ENCODE measurements at regions not wholly inside any gene's neighbourhood (a gene's known extent, or its start where the extent isn't known, plus 50 kb on each side); places are given as distances from the start of the nearest gene placed in this dataset.

DNA sequence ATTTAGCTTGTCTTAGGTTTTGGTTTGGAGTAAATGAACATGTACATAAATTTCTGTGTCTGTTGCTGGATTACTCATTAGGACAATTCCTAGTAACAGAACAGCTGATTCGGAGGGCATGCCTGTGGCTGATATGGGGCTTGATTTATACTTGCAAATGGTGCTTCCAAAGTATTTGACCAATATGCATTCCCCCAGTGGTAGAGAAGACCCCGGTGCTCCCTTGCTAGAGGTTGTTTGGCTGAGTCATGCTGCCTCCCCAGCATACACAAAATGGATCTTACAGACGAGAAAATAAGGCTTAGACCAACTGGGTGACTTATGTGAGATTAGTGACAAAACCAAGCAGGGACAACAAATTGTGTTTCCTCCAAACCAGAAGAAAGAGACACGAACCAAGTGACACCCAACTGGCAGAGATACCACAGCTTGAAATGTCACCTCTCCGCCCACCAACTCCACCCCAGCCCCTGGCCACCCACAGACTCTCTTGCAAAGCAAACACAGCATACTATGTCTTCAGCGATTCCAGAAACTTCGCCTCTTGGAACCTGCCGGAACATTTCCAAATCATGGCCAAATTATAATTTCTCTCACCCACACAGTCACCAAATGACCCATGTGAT lies 75.9 kb upstream of the ETS2 start:
- H3K36me3 ChIP-seq (ENCODE audit: control insufficient read depth in 2 of 2, insufficient read depth in 1 of 2, low read length in 2 of 2): no peaks in the 10 kb centered on the region
- H3K4me1 ChIP-seq (ENCODE audit: control insufficient read depth, insufficient read depth, low read length): peaks cover 6% of the 10 kb centered on the region; the same call in 1 of the 2 replicates
- peak; percentile 85 for TF ChIP-seq EGR2 (tag by site-specific recombination; IDR thresholded peaks at IDR 0.05; ENCODE audit: low read depth)
- no peak for TF ChIP-seq ZNF223 (tag by site-specific recombination; IDR thresholded peaks at IDR 0.05)
- peak; percentile 88 for TF ChIP-seq ZFHX2 (tag by site-specific recombination; conservative IDR thresholded peaks at IDR 0.05)
- no peaks in the 10 kb centered on the region for H3K9me3 ChIP-seq (ENCODE audit: control insufficient read depth, insufficient read depth, low read depth, low read length)
- POLR2A ChIA-PET: no interaction called here
- no peak overlapping the region for H3K27ac ChIP-seq (ENCODE audit: extremely low read depth, low read depth, low read length)
- CTCF ChIA-PET: interaction anchor here (0.6 to 1.1 kb wide), 5 partner anchors 15 to 408 kb away, joined by 3 to 7 read pairs (median 3); no protein-coding TSS in a partner anchor
- no peak overlapping the region for H3K4me3 ChIP-seq (ENCODE audit: low read depth, low read length)

DNA sequence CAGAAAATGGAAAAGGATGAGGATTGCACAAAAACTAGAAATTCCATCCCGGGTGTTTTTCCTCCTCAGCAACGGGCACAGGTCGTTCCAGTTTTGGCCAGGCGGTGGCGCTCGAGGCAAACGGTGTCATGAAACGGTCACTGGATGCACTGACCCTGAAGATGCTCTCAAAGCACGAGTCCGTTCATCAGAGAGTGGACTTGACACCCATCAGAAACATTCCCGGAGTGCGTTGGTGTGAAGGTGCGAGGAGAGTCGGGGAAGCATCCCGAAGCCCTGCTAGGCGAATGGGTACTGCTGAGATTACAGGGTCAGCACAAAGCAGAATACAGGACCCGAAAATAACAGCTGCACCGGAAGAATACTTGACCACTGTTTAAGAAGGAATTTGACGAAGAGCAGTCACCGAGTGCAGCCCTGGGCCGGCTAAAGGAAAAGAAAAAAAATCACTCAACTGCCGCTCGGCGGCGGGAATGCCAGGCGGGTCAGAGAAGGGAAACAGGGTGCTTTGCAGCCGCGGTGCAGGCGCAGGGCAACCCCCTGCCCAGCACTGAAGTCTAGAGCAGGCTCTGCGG lies 71.7 kb upstream of the ETS2 start:
- ChIA-PET CTCF (interaction anchor here (0.5 to 3.9 kb wide), 23 partner anchors 16 to 711 kb away, joined by 3 to 18 read pairs (median 3); partner anchors contain the start of gene LCA5L), POLR2A (no interaction called here)
- Histone ChIP-seq H3K4me3 (ENCODE audit: low read depth, low read length) (peak overlapping the region; percentile 13), H3K36me3 (ENCODE audit: control insufficient read depth in 2 of 2, insufficient read depth in 1 of 2, low read length in 2 of 2) (no peaks in the 10 kb centered on the region), H3K9me3 (ENCODE audit: control insufficient read depth, insufficient read depth, low read depth, low read length) (no peaks in the 10 kb centered on the region), H3K27ac (ENCODE audit: extremely low read depth, low read depth, low read length) (no peak overlapping the region), H3K4me1 (ENCODE audit: control insufficient read depth, insufficient read depth, low read length) (peaks cover 6% of the 10 kb centered on the region; the same call in 1 of the 2 replicates)
- TF ChIP-seq ZNF501 (tag by site-specific recombination; IDR thresholded peaks at IDR 0.05) (no peak), ZNF223 (tag by site-specific recombination; IDR thresholded peaks at IDR 0.05) (no peak), ZNF350 (tag by site-specific recombination; IDR thresholded peaks at IDR 0.05) (no peak), ZNF184 (tag by site-specific recombination; IDR thresholded peaks at IDR 0.05) (peak; percentile 31; the same call in 1 of the 2 replicates), ZNF423 (tag by site-specific recombination; IDR thresholded peaks at IDR 0.05) (no peak), ZNF600 (tag by site-specific recombination; IDR thresholded peaks at IDR 0.05) (0 out of 2 replicates have a peak, but pooled peaks have one; percentile 37), ZFP37 (tag by site-specific recombination; IDR thresholded peaks at IDR 0.05) (no peak; the same call in 1 of the 2 replicates), SP7 (tag by site-specific recombination; IDR thresholded peaks at IDR 0.05) (peak; percentile 44; the same call in 1 of the 2 replicates), IKZF3 (tag by site-specific recombination; IDR thresholded peaks at IDR 0.05) (no peak), TRIM28 (IDR thresholded peaks at IDR 0.05; ENCODE audit: borderline replicate concordance, low read length) (0 out of 2 replicates have a peak, but pooled peaks have one; percentile 52), ZNF843 (tag by site-specific recombination; IDR thresholded peaks at IDR 0.05) (no peak), SCRT1 (tag by site-specific recombination; IDR thresholded peaks at IDR 0.05; ENCODE audit: borderline replicate concordance) (no peak), ZNF548 (tag by site-specific recombination; IDR thresholded peaks at IDR 0.05) (no peak)
- TF ChIP-seq, protein P1, sequence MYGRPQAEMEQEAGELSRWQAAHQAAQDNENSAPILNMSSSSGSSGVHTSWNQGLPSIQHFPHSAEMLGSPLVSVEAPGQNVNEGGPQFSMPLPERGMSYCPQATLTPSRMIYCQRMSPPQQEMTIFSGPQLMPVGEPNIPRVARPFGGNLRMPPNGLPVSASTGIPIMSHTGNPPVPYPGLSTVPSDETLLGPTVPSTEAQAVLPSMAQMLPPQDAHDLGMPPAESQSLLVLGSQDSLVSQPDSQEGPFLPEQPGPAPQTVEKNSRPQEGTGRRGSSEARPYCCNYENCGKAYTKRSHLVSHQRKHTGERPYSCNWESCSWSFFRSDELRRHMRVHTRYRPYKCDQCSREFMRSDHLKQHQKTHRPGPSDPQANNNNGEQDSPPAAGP (tag by site-specific recombination; IDR thresholded peaks at IDR 0.05): no peak
- TF ChIP-seq, protein P2, sequence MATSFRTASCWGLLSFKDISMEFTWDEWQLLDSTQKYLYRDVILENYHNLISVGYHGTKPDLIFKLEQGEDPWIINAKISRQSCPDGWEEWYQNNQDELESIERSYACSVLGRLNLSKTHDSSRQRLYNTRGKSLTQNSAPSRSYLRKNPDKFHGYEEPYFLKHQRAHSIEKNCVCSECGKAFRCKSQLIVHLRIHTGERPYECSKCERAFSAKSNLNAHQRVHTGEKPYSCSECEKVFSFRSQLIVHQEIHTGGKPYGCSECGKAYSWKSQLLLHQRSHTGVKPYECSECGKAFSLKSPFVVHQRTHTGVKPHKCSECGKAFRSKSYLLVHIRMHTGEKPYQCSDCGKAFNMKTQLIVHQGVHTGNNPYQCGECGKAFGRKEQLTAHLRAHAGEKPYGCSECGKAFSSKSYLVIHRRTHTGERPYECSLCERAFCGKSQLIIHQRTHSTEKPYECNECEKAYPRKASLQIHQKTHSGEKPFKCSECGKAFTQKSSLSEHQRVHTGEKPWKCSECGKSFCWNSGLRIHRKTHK (tag by site-specific recombination; IDR thresholded peaks at IDR 0.05): no peak
- TF ChIP-seq, protein P3, sequence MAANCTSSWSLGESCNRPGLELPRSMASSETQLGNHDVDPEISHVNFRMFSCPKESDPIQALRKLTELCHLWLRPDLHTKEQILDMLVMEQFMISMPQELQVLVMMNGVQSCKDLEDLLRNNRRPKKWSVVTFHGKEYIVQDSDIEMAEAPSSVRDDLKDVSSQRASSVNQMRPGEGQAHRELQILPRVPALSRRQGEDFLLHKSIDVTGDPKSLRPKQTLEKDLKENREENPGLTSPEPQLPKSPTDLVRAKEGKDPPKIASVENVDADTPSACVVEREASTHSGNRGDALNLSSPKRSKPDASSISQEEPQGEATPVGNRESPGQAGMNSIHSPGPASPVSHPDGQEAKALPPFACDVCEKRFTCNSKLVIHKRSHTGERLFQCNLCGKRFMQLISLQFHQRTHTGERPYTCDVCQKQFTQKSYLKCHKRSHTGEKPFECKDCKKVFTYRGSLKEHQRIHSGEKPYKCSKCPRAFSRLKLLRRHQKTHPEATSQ (tag by site-specific recombination; IDR thresholded peaks at IDR 0.05): no peak
- TF ChIP-seq, protein P4, sequence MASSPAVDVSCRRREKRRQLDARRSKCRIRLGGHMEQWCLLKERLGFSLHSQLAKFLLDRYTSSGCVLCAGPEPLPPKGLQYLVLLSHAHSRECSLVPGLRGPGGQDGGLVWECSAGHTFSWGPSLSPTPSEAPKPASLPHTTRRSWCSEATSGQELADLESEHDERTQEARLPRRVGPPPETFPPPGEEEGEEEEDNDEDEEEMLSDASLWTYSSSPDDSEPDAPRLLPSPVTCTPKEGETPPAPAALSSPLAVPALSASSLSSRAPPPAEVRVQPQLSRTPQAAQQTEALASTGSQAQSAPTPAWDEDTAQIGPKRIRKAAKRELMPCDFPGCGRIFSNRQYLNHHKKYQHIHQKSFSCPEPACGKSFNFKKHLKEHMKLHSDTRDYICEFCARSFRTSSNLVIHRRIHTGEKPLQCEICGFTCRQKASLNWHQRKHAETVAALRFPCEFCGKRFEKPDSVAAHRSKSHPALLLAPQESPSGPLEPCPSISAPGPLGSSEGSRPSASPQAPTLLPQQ (tag by site-specific recombination; IDR thresholded peaks at IDR 0.05): 0 out of 2 replicates have a peak, but pooled peaks have one; percentile 30
- TF ChIP-seq, protein P5, sequence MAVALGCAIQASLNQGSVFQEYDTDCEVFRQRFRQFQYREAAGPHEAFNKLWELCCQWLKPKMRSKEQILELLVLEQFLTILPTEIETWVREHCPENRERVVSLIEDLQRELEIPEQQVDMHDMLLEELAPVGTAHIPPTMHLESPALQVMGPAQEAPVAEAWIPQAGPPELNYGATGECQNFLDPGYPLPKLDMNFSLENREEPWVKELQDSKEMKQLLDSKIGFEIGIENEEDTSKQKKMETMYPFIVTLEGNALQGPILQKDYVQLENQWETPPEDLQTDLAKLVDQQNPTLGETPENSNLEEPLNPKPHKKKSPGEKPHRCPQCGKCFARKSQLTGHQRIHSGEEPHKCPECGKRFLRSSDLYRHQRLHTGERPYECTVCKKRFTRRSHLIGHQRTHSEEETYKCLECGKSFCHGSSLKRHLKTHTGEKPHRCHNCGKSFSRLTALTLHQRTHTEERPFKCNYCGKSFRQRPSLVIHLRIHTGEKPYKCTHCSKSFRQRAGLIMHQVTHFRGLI (tag by site-specific recombination; IDR thresholded peaks at IDR 0.05): no peak
- TF ChIP-seq, protein P6, sequence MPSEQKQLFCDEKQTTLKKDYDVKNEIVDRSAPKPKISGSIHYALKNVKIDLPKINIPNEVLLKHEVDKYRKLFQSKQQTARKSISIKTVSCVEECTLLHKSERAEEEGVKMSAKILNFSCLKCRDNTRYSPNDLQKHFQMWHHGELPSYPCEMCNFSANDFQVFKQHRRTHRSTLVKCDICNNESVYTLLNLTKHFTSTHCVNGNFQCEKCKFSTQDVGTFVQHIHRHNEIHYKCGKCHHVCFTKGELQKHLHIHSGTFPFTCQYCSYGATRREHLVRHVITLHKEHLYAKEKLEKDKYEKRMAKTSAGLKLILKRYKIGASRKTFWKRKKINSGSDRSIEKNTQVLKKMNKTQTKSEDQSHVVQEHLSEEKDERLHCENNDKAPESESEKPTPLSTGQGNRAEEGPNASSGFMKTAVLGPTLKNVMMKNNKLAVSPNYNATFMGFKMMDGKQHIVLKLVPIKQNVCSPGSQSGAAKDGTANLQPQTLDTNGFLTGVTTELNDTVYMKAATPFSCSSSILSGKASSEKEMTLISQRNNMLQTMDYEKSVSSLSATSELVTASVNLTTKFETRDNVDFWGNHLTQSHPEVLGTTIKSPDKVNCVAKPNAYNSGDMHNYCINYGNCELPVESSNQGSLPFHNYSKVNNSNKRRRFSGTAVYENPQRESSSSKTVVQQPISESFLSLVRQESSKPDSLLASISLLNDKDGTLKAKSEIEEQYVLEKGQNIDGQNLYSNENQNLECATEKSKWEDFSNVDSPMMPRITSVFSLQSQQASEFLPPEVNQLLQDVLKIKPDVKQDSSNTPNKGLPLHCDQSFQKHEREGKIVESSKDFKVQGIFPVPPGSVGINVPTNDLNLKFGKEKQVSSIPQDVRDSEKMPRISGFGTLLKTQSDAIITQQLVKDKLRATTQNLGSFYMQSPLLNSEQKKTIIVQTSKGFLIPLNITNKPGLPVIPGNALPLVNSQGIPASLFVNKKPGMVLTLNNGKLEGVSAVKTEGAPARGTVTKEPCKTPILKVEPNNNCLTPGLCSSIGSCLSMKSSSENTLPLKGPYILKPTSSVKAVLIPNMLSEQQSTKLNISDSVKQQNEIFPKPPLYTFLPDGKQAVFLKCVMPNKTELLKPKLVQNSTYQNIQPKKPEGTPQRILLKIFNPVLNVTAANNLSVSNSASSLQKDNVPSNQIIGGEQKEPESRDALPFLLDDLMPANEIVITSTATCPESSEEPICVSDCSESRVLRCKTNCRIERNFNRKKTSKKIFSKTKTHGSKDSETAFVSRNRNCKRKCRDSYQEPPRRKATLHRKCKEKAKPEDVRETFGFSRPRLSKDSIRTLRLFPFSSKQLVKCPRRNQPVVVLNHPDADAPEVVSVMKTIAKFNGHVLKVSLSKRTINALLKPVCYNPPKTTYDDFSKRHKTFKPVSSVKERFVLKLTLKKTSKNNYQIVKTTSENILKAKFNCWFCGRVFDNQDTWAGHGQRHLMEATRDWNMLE (tag by site-specific recombination; conservative IDR thresholded peaks at IDR 0.05; ENCODE audit: low read depth): no peak
